HG03196 (cell line): ENCODE measurements at regions not wholly inside any gene's neighbourhood (a gene's known extent, or its start where the extent isn't known, plus 50 kb on each side); places are given as distances from the start of the nearest gene placed in this dataset.
A peak's percentile ranks its signal among the peaks of the same experiment; 100 is the strongest.

Source experiments
- ATAC-seq: cut with Tn5 transposase; IDR thresholded peaks from one replicate; pipeline ENCODE4 v1.9.1; 2021; ENCODE audit not compliant: unreplicated experiment

- no peak for ATAC-seq
Observed at GRCh38 chr5:103433211-103433610, 129.4 kb downstream of the NUDT12 start.

DNA sequence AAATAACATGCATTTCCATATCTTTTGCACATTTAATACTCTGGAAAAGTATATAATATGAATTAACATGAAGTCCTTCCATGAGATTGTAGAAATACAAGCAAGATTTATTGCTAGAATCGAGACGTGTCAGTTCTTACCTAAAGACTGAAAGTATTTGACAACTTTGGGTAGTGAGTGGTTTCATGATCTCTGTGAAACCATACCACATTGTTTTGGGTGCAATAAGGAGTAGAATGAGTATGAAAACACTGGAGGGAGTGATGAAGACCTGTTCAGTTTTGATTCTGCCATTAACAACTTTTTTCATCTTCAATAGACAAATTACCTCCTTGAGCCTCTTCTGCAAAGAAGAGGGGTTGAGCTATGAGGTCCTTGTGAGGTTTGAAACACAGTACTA is 133.7 kb downstream of the NUDT12 start:
- ATAC-seq = no peak

- ATAC-seq = no peak
Observed at GRCh38 chr5:103428411-103428871, 134.1 kb downstream of the NUDT12 start.

GRCh38 chr5:103427326-103427725 is 135.3 kb downstream of the NUDT12 start:
- ATAC-seq = no peak

DNA sequence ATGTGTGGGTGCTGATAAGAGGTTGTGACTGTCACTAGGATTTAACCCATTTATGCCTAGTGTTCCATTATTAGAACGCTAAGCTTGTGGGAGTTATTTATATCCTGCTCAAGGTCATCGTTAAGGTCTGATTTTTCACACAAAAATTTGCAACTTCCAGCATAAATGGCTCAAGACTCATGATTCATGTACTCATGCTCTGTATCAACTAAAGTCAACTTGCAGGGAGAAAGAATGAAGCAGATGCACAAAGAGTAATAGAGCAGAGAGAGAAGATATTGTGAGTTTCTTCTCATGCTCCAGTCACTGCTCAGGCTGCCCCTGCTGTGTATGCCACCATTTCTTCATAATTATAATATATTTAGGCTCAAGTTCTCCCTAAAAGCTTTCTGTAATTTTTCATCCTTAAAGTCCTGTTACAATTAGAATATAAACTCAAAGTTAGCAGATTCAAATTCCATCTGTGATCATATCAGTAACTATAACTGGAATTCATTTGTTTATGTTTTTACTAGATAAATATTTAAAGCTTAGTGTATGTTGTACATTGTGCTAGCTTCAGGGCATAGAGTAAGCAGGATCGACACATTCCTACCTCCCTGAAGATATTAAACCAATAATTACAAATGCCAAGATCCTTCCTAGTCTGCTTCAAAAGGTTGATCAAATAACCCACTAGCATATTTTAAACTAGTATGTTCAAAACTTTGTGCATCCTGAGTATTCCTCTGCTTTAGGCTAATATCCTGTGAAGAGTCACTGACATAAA is 136.7 kb downstream of the NUDT12 start:
- ATAC-seq = no peak

GRCh38 chr5:103424453-103425205 is 138.0 kb downstream of the NUDT12 start:
- no peak for ATAC-seq

DNA sequence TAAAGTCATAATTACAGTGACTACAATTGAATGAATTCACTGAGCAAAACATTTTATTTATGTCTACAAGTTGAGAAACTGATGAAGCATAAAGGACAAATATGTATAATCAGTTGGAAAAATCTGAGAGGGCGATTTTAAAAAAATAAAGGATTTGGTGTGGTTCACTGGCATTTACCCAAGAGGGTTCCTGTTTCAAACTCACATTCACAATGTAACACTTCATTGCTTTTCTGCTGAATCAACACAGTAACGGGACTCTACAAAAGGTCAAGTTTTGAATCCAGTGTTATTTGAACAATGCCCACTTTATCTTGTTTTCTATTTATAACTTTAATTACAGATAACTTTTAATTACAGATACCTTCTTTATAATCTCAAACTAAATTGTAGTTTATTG is 138.6 kb downstream of the NUDT12 start:
- no peak for ATAC-seq

GRCh38 chr5:103422756-103423155 is 139.8 kb downstream of the NUDT12 start:
- no peak for ATAC-seq

DNA sequence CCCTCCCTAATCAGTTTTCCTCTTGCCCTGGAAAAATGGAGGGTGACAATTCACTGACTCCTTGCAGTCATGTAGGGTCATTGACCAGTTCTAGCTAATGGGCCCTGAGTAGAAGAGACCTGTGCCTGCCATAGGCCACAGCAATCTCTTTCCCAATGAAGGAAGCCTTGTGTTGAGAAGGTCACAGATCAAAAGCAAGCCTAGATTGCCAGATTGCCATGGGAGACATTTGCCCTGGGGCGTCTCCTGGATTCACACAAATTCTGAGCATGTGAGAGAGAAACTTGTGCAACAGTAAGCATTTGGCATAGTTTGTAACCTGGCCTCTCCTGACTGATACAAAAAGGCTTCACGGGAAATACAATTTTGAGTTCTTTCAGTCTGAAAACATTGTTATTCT is 148.0 kb downstream of the NUDT12 start:
- ATAC-seq = no peak

DNA sequence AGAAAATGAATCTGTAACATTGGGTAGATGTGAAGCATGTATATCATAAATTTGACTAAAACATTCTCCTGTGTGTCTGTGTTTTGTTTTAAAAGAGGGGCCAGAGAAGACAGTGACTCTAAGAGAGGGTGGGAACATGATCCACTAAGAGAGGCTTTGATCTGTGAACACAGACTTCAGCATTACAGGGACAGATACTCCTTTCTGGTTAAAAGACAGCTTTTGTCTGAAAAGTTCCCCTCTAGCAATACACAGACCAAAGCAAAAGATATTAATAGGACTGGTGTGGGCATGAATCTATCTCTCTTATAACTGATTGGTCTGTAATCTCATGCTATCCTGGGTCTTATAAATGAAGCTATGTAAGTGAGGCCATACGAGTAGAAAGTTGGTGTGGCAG is 150.9 kb downstream of the NUDT12 start:
- ATAC-seq = no peak

DNA sequence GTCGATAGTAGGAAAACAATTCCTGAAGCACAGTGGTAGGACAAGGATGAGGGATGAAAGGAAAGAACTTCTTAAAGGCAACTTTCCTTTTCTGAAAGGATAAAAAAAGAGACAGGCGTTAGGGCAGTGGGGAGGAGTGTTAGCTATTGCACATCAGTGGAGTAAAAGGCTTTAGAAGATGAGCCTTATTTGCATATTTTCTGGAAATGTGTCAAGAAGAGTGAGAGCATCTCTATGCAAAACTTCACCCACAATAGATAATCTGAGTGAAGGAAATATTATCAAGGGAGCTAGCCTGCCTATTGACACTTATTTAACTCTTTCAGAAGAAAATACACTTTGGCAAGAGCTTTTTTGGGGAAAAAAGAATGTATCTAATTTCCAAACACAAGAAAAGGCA is 151.6 kb downstream of the MACIR start:
- ATAC-seq = peak; percentile 94

GRCh38 chr5:103409013-103409670 is 150.6 kb downstream of the MACIR start:
- no peak for ATAC-seq

DNA sequence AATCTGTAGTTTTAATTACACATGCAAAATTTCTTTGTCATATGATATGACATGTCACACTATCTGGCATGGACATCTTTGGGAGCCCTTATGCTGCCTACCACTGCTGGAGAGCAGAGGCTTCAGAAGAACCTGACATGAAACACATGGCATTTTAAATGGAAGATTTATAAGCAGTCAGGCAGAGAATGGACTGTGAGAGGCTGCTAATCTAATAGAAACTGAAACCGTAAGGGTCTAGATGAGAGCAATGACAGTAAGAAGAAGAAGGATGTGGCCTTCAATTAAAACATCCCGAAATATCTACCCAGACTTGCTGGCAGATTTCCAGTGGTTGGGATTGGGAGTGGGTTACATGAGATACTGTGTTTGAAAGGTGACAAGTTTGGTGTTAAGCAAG is 149.8 kb downstream of the MACIR start:
- no peak for ATAC-seq

- no peak for ATAC-seq
Observed at GRCh38 chr5:103407402-103407801, 148.8 kb downstream of the MACIR start.

DNA sequence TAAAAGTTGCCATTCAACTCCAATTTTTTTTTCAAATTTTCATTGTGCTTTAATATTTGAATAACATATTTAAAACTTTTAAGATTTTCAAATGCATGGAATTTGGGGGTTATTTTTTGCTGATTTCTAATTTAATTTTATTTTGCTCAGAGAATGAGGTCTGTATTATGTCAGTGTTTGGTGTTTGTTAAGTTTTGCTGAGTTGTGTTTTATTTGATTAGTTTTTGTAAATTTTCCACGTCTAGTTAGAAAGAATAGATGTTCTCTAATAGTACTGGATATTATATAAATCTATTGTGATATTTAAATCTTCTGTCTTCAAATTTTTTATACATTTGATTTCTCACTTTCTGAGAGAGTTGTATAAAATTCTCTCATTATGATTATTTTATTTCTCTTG is 145.9 kb downstream of the MACIR start:
- no peak for ATAC-seq

GRCh38 chr5:103402851-103403250 is 144.3 kb downstream of the MACIR start:
- no peak for ATAC-seq

DNA sequence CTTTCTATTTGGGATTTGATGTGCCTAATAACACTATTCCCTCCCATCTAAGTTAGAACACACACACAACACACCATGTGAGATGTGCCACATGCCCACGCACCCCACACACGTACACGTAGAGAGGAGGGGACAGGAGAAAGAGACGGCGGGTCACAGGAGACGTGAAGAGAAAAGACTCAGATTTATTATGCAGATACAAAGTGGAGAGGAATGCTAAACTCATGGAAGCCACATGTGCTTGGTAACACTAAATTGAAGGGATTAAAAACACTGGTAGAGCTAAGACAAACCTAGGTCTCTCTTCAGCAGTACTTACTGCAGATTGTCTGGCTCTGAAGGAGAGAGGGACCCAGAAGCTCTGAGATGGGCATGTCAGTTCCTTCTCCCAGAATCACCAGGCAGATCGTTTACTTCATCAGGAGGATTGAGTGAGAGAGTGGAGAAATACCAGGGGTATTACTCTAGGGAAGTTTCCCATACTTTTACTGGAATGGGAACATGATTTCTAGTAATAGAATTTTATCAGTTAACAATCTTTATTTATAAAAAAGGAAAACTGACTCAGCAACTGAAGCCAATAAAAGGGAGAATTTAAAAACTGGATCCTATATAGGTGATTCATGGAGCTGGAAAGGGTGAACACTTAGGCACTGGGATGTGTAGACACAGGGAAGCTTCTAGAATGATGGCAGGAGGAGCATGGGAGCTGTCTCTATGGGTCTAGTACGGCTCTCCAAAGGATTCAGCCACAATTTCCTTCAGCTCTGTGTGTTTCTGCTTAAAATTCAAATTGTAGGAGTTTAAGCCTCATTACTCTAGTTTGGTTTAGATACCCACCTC is 139.4 kb downstream of the MACIR start:
- ATAC-seq = no peak

GRCh38 chr5:103394676-103395075 is 136.1 kb downstream of the MACIR start:
- no peak for ATAC-seq

DNA sequence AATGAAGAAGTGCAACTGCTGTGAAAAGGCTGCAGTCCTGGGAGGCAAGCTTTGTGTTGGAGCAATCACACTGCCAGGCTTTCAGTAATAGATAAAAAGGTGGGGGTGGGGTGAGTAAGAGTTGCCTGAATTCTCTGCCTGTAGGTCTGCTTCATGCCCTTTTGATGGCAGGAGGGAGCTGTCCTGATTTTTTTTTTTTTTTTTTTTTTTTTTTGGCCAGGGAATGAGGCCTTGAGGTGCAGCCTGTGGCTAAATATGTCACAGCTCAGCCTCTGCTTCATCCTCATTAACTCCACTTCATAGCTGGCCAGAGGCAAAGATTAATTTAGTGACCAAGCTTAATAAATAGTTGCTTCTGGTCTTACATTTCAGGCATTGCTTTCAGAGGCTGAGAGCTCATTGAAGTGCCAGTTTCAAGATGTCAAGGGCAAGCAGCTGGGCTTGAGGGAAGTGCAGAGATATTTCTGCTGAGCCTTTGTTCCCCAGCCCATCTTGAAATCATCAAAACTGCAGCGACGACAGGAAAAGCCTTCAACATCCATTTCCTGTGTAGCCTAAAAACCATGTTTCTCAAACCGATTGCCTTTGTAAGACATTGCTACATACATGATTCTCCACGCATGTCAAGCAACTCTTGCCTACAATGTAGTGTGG is 134.7 kb downstream of the MACIR start:
- no peak for ATAC-seq

- no peak for ATAC-seq
Observed at GRCh38 chr5:103391659-103392058, 133.1 kb downstream of the MACIR start.
